Astrocyte (in vitro differentiated cells and primary cell): ENCODE measurements at regions not wholly inside any gene's neighbourhood (a gene's known extent, or its start where the extent isn't known, plus 50 kb on each side); places are given as distances from the start of the nearest gene placed in this dataset.

Experiments
- DNase-seq: peaks from one replicate; pipeline ENCODE4 v3.0.0-alpha.2; 2010; ENCODE audit warnings: low read depth
- FAIRE-seq: peaks from 2 replicates; lab custom pipeline; 2011; peaks lifted over from hg19 to GRCh38; lab: Jason Lieb, UNC
- H2AFZ ChIP-seq: 2 replicates; pipeline ENCODE4 v1.6.0; 2012; ENCODE audit warnings: low read depth, low read length, inconsistent platforms
- H3K27ac ChIP-seq: 2 replicates; pipeline ENCODE4 v1.5.1; 2011; ENCODE audit warnings: low read depth, low read length, inconsistent platforms
- H3K27me3 ChIP-seq: 2 replicates; pipeline ENCODE4 v1.6.0; 2011; ENCODE audit warnings: low read length, inconsistent platforms; ENCODE audit not compliant: insufficient read depth
- H3K36me3 ChIP-seq: 2 replicates; pipeline ENCODE4 v1.5.1; 2011; ENCODE audit warnings: low read length, inconsistent platforms; ENCODE audit not compliant: insufficient read depth
- H3K4me1 ChIP-seq: 2 replicates; pipeline ENCODE4 v1.5.1; 2011; ENCODE audit warnings: low read length, inconsistent platforms; ENCODE audit not compliant: insufficient read depth
- H3K4me2 ChIP-seq: 2 replicates; pipeline ENCODE4 v1.6.0; 2012; ENCODE audit warnings: low read length, inconsistent platforms
- H3K4me3 ChIP-seq: 2 replicates; pipeline ENCODE4 v1.5.1; 2011; ENCODE audit warnings: low read depth, mild to moderate bottlenecking, low read length, inconsistent platforms; ENCODE audit not compliant: insufficient read depth
- H3K79me2 ChIP-seq: 2 replicates; pipeline ENCODE4 v1.6.0; 2012; ENCODE audit warnings: mild to moderate bottlenecking, low read length, inconsistent platforms; ENCODE audit not compliant: insufficient read depth
- H3K9ac ChIP-seq: 2 replicates; pipeline ENCODE4 v1.6.0; 2012; ENCODE audit warnings: mild to moderate bottlenecking, low read length, inconsistent platforms
- H3K9me3 ChIP-seq: 2 replicates; pipeline ENCODE4 v1.5.1; 2012; ENCODE audit warnings: low read depth, mild to moderate bottlenecking, low read length, inconsistent platforms; ENCODE audit not compliant: insufficient read depth
- H4K20me1 ChIP-seq: 2 replicates; pipeline ENCODE4 v1.6.0; 2012; ENCODE audit warnings: low read length, inconsistent platforms; ENCODE audit not compliant: insufficient read depth
- H3K27ac Mint-ChIP-seq: one replicate; pipeline ENCODE4 v1.8.0; 2021; ENCODE audit warnings: mild to moderate bottlenecking, mixed read lengths; ENCODE audit not compliant: unreplicated experiment
- H3K27me3 Mint-ChIP-seq: one replicate; pipeline ENCODE4 v1.8.0; 2021; ENCODE audit warnings: low read depth, mixed read lengths; ENCODE audit not compliant: unreplicated experiment
- H3K36me3 Mint-ChIP-seq: one replicate; pipeline ENCODE4 v1.8.0; 2021; ENCODE audit warnings: low read depth, mixed read lengths; ENCODE audit not compliant: unreplicated experiment
- H3K4me1 Mint-ChIP-seq: one replicate; pipeline ENCODE4 v1.8.0; 2021; ENCODE audit warnings: low read depth, mixed read lengths; ENCODE audit not compliant: unreplicated experiment
- H3K4me3 Mint-ChIP-seq: one replicate; pipeline ENCODE4 v1.8.0; 2021; ENCODE audit warnings: mild to moderate bottlenecking, moderate library complexity, mixed read lengths; ENCODE audit not compliant: unreplicated experiment
- H3K9me3 Mint-ChIP-seq: one replicate; pipeline ENCODE4 v1.8.0; 2021; ENCODE audit warnings: mild to moderate bottlenecking, mixed read lengths; ENCODE audit not compliant: unreplicated experiment
- CTCF ChIP-seq: IDR thresholded peaks from 2 replicates; pipeline ENCODE4 v1.5.1; 2011; ENCODE audit warnings: low read depth, mild to moderate bottlenecking, inconsistent platforms, low read length, moderate library complexity; ENCODE audit not compliant: insufficient read depth
- EZH2 ChIP-seq: IDR thresholded peaks from 2 replicates; pipeline ENCODE4 v1.6.1; 2012; ENCODE audit warnings: mild to moderate bottlenecking, low read length, inconsistent platforms; ENCODE audit not compliant: insufficient read depth

- no peak overlapping the region for H3K27ac Mint-ChIP-seq
- FAIRE-seq, result no peak
- Histone ChIP-seq H3K9me3 (no peaks in the 10 kb centered on the region), H3K4me2 (no peak overlapping the region), H4K20me1 (no peaks in the 10 kb centered on the region), H3K27me3 (peaks cover 3% of the 10 kb centered on the region), H3K27ac (no peak overlapping the region), H3K79me2 (no peaks in the 10 kb centered on the region), H3K4me1 (no peaks in the 10 kb centered on the region), H3K9ac (no peak overlapping the region), H2AFZ (no peak overlapping the region), H3K36me3 (no peaks in the 10 kb centered on the region), H3K4me3 (no peak overlapping the region)
- no peak overlapping the region for H3K4me3 Mint-ChIP-seq
- DNase-seq, result no peak
- H3K36me3 Mint-ChIP-seq, result peaks cover 2% of the 10 kb centered on the region
- H3K9me3 Mint-ChIP-seq, result peaks cover 2% of the 10 kb centered on the region
- peaks cover 12% of the 10 kb centered on the region for H3K27me3 Mint-ChIP-seq
- TF ChIP-seq CTCF, result no peak
- TF ChIP-seq EZH2, result no peak
- peaks cover 17% of the 10 kb centered on the region for H3K4me1 Mint-ChIP-seq
Measured at GRCh38 chr2:105678346-105678745, 66.4 kb upstream of the NCK2 start.

GRCh38 chr2:105677901-105678300 lies 66.8 kb upstream of the NCK2 start:
- peaks cover 12% of the 10 kb centered on the region for H3K27me3 Mint-ChIP-seq
- H3K4me1 Mint-ChIP-seq, result peaks cover 17% of the 10 kb centered on the region
- Histone ChIP-seq H3K4me1 (no peaks in the 10 kb centered on the region), H3K9ac (no peak overlapping the region), H3K4me2 (no peak overlapping the region), H2AFZ (no peak overlapping the region), H3K9me3 (no peaks in the 10 kb centered on the region), H3K36me3 (no peaks in the 10 kb centered on the region), H3K79me2 (no peaks in the 10 kb centered on the region), H3K4me3 (no peak overlapping the region), H3K27ac (no peak overlapping the region), H3K27me3 (no peaks in the 10 kb centered on the region), H4K20me1 (no peaks in the 10 kb centered on the region)
- DNase-seq, result no peak
- no peak for TF ChIP-seq EZH2
- no peak for TF ChIP-seq CTCF
- FAIRE-seq, result no peak
- no peak overlapping the region for H3K27ac Mint-ChIP-seq
- peaks cover 2% of the 10 kb centered on the region for H3K36me3 Mint-ChIP-seq
- H3K9me3 Mint-ChIP-seq, result peaks cover 2% of the 10 kb centered on the region
- H3K4me3 Mint-ChIP-seq, result no peak overlapping the region

GRCh38 chr2:105675841-105676240 lies 68.9 kb upstream of the NCK2 start:
- H3K4me3 Mint-ChIP-seq, result no peak overlapping the region
- Histone ChIP-seq H3K79me2 (no peaks in the 10 kb centered on the region), H3K9ac (no peak overlapping the region), H3K27me3 (no peaks in the 10 kb centered on the region), H3K4me1 (no peaks in the 10 kb centered on the region), H3K4me3 (no peak overlapping the region), H3K27ac (no peak overlapping the region), H3K36me3 (no peaks in the 10 kb centered on the region), H3K9me3 (no peaks in the 10 kb centered on the region), H4K20me1 (no peaks in the 10 kb centered on the region), H3K4me2 (no peak overlapping the region), H2AFZ (no peak overlapping the region)
- FAIRE-seq (no peak), DNase-seq (no peak)
- peaks cover 15% of the 10 kb centered on the region for H3K27me3 Mint-ChIP-seq
- TF ChIP-seq CTCF (no peak), EZH2 (no peak)
- peaks cover 2% of the 10 kb centered on the region for H3K36me3 Mint-ChIP-seq
- H3K27ac Mint-ChIP-seq, result no peak overlapping the region
- H3K4me1 Mint-ChIP-seq, result peaks cover 15% of the 10 kb centered on the region
- H3K9me3 Mint-ChIP-seq, result peaks cover 2% of the 10 kb centered on the region
